GM12865 (cell line): ENCODE measurements at regions not wholly inside any gene's neighbourhood (a gene's known extent, or its start where the extent isn't known, plus 50 kb on each side); places are given as distances from the start of the nearest gene placed in this dataset.

Source experiments
- DNase-seq: peaks from one replicate; pipeline ENCODE4 v3.0.0; 2010; ENCODE audit warnings: low read depth
- H3K4me3 ChIP-seq: 2 replicates; pipeline ENCODE4 v1.5.1; 2011; ENCODE audit warnings: mild to moderate bottlenecking, low read depth, low read length, control low read depth
- CTCF ChIP-seq: IDR thresholded peaks from 2 replicates; pipeline ENCODE4 v1.5.1; 2011; ENCODE audit warnings: low read length, control low read depth, low read depth, inconsistent platforms; ENCODE audit not compliant: insufficient read depth; ENCODE audit errors: missing control alignments

GRCh38 chr12:111297703-111298426, 71.0 kb downstream of the PHETA1 start:
- no peak for TF ChIP-seq CTCF
- DNase-seq, result no peak
- no peak overlapping the region for H3K4me3 ChIP-seq

GRCh38 chr12:111296906-111297463, 71.9 kb downstream of the PHETA1 start:
- DNase-seq, result no peak
- no peak for TF ChIP-seq CTCF

GRCh38 chr12:111295176-111295575, 73.7 kb downstream of the PHETA1 start:
- no peak for DNase-seq
- no peak overlapping the region for H3K4me3 ChIP-seq
- TF ChIP-seq CTCF, result no peak

More at GRCh38 chr12:111296906-111297463, 71.9 kb downstream of the PHETA1 start:
- no peak overlapping the region for H3K4me3 ChIP-seq

GRCh38 chr12:111293266-111294009, 75.5 kb downstream of the PHETA1 start:
- DNase-seq, result no peak
- no peak overlapping the region for H3K4me3 ChIP-seq
- no peak for TF ChIP-seq CTCF

- DNase-seq, result no peak
- TF ChIP-seq CTCF, result no peak
- H3K4me3 ChIP-seq, result no peak overlapping the region
Measured at GRCh38 chr12:111291357-111291756, 77.5 kb downstream of the PHETA1 start.

GRCh38 chr12:111288771-111289170, 80.1 kb downstream of the PHETA1 start:
- no peak for TF ChIP-seq CTCF
- no peak overlapping the region for H3K4me3 ChIP-seq
- no peak for DNase-seq
